Right ventricle myocardium superior (tissue), 1 donor: ENCODE measurements at regions not wholly inside any gene's neighbourhood (a gene's known extent, or its start where the extent isn't known, plus 50 kb on each side); places are given as distances from the start of the nearest gene placed in this dataset.

Experiments used
- ATAC-seq: fragments of 200-7000 bp; cut with Tn5 transposase; one replicate; pipeline ENCODE4 v1.9.1; 2020; ENCODE audit warnings: mild to moderate bottlenecking; ENCODE audit not compliant: poor library complexity
- DNase-seq: peaks from one replicate; pipeline ENCODE4 v3.0.0-alpha.2; 2020
- intact Hi-C: fragments of 100-400 bp; cut with DNase I; formaldehyde crosslinking; loops from one replicate; pipeline ENCODE4 v1.11.2; 2022
- donor health status: DM: no; HTN: yes; CAD: no; lungs with severe emphysema.

DNA sequence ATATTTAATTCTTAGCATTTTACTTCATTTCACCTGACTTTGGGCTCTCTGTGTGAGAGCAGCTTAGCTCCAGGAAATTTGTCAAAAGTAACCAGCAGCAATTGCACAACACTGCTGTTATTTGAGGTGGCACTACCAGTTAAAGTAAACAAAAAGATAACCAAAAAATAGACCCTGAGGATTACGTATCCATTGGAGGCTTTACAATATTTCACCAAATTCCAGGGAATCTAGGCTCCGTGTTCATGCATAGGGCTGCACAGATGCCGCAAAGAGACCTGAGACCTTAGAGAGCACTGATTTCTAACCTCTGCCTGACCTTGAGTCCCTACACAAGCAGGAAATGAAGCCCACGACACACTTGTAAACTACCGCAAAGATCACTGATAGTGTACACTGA, 1392.7 kb upstream of the CDH6 start:
- ATAC-seq: no peak
- no peak for DNase-seq
- intact Hi-C loops: no loop called here

DNA sequence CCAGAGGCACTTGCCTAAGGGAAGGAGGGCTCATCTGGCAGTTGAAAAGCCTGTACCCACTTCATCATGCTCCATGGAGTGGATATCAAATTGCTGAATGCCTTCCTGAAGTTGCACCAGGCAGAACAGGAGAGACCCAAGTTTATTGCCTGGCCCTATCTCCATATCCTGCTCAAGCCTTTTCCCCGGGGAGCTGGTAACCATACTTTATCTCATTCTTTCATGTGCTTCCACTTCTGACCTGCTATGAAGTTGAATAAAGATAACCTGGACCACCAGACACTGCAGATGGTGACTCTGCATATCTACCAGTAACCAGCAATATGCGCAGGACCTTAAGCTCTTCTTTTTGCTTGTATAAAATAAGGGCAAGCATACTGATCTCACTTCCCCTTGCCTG, 1397.5 kb upstream of the CDH6 start:
- no peak for DNase-seq
- no peak for ATAC-seq
- intact Hi-C loops: no loop called here

DNA sequence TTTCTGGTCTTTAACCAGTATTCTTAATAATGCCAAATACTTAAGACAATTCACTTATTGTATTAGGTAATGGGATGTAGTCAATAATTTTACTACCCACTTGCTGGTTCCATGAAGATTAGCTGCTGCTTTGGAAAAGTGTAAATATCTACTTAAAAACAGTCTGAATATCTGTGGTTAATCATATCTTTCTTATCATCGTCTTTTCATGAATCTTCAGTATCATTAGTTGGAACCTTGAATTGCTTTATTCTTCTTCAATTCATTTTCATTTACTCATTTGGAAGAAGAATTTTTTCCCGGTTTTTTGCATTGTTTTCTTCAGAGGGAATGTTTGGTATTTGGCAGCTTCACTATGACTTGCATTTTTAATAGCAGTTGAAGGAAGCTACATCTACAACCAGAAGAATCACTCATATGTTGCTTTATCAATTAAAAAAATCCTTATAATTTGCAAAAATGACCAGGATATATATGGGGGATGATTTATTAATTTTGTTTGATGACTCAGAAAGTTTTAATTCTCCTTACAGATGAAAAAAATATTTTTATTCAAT, 1398.3 kb upstream of the CDH6 start:
- no peak for DNase-seq
- ATAC-seq: no peak
- intact Hi-C loops: no loop called here

DNA sequence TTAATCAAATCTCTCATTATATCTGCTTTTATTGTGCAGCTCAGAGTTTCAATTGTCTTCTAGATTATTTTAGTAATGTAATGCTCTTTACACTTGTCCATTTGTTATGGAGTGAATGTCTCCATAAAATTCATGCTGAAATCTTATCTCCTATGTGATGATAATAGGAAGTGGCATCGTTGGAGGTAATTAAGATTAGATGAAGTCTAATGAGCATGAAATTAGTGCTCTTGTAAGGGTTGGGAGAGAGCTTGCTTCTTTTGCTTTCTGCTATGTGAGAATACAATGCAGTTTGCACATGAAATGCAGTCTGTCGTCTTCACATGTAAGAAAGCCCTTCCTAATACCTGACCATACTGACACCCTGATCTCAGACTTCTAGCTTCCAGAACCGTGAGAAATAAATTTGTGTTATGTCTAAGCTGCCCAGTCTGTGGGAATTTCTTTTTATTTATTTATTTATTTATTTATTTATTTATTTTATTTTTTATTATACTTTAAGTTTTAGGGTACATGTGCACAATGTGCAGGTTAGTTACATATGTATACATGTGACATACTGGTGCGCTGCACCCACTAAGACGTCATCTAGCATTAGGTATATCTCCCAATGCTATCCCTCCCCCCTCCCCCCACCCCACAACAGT, 1399.2 kb upstream of the CDH6 start:
- DNase-seq (no peak), ATAC-seq (no peak)
- intact Hi-C loops: no loop called here

DNA sequence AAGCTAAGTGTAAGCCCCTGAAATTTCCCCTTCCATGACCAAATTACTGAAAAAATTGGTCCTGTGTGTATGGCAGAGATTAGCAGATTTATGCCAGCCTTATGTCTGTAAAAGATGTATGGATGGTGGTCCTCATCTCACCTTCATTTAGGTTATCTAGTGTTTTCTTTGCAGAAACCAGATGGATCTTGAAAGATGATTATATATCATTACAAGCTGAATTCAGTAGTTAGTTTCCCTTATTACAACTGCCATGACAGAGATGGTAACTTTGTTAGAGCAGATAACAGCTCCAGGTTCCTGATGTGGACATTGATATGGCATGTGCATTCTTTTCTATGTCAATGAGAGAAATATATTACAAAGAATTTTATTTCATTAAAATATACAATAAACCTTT, 1403.2 kb upstream of the CDH6 start:
- no peak for ATAC-seq
- intact Hi-C loops: no loop called here
- no peak for DNase-seq

DNA sequence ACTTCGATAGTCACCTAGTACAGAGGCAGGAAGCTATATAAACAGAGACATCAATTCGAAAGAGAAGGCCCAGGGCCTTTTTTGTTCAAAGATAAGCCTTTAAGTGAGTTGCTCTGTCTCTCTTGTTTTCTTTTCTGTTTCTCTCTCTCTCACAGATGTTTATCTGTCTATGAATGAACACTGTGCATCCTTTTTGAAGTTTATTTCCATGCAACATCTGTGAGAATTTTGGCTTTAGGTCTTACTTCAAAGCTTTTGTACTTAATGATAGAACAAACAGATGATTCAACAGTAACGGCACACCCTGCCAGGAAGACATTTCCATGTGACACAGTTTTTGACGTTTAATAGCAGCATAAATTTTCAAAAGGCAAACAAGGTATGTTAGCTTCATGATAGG, 1413.1 kb upstream of the CDH6 start:
- ATAC-seq (no peak), DNase-seq (no peak)
- intact Hi-C loops: no loop called here

DNA sequence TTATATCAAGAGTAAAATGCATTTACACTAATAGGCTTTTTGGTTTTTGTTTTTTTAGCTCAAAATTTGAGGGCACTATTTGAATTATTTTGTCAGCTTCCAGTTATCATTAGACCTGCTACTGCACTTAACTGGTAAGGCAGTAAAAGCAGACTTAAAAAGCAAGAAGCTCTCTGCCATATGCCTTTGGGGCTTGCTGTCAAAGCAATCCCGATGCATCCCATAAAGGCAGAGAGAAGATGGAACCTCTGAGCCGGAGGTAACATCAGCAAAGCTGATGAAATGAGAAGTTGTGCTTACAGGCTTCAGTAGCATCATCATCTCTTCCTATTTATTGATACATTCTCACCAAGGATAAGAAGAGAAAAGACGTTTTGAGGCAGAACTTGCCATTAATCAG, 1414.3 kb upstream of the CDH6 start:
- ATAC-seq (no peak), DNase-seq (no peak)
- intact Hi-C loops: no loop called here

DNA sequence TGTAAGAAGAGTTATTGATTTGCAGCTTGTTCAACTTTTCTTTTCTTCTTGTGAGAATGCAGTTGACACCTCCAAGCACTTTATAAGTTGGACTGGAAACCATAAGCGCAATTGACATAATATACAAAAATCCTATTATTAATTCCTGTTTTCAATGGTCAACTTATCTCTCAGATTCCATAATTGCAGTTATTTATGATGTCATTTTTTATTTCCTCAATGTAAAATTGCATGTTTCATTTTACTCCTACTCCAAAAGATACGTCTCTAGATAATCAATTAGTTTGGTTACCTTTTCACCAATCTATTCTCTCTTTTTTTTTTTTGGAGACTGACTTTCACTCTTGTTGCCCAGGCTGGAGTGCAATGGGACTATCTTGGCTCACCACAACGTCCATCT, 1416.1 kb upstream of the CDH6 start:
- no peak for DNase-seq
- intact Hi-C loops: no loop called here
- ATAC-seq: no peak

DNA sequence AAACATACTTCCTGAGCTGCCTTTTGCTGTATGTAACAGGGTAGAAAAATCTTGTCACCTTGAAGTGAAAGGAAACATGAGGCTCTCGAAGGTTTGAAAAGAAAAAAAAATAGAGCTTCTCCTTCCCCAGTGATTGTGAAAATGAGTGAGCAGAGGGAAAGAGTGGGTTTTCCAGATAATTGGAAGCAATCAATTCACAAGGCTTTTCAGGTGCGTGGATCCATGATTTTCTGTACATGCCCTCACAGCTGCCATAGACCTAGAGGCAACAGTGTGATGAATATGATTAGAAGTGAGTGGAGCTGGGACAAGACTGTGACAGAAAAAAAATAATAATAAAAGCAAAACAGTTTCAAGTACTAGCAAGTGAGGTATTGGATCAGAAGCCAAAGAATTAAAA, 1422.5 kb upstream of the CDH6 start:
- ATAC-seq (no peak), DNase-seq (no peak)
- intact Hi-C loops: no loop called here

DNA sequence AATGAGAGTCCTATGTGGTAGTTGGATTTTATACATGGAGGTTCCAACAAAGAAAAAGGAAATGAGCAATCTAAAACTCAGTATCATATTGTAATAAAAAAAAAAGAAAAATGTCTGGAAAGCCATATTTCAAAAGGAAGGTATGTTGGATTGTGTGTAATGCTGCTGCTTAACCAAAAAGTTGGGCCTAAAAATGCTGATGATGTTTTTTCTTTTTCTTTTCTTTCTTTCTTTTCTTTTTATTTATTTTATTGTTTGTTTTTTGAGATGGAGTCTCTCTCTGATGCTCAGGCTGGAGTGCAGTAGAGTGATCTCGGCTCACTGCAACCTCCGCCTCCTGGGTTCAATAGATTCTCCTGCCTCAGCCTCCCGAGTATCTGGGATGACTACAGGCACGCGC, 1424.0 kb upstream of the CDH6 start:
- ATAC-seq: no peak
- no peak for DNase-seq

DNA sequence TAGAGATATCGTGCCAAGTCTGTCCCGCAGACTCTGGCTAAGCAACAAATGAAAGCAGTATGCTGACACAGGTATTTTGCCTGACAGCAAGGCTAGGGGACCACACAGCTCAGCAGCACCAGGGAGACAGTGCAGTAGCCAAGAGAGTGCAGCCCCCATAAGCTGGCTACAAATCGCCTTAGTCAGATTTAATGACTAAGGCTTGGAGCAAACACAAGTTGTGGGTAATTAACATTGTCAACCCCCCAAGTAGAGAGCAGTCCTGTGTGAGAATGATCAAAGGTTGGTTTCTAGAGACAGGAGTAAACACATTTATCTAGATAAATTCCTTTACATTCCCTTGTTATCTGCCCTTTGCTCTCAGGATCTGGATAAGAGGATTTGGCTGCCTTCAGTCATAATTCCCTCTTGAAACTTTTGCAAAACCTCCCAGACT, 1434.5 kb upstream of the CDH6 start:
- intact Hi-C loops: no loop called here

More for the DNA sequence above, 1424.0 kb upstream of the CDH6 start:
- intact Hi-C loops: no loop called here

DNA sequence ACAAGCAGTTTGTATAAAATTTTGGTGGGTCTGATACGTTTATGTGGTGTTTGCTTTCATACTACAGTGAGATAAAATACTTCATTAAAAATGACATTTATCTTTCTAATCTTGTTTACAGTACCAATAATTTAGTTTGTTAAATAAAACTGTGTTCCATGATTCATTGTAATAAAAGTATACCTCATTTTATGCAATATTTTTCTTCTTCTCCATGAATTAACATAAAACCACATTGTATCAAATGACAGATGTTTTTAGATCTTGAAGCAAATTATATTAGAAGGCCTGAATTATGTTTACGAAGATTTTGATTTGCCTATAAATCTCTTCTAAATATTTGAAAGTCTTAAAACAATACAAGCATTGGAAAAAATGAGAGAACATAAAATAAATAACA, 1443.0 kb upstream of the CDH6 start:
- DNase-seq: no peak
- ATAC-seq: no peak
- intact Hi-C loops: no loop called here

More for the DNA sequence above, 1434.5 kb upstream of the CDH6 start:
- DNase-seq (no peak), ATAC-seq (no peak)

DNA sequence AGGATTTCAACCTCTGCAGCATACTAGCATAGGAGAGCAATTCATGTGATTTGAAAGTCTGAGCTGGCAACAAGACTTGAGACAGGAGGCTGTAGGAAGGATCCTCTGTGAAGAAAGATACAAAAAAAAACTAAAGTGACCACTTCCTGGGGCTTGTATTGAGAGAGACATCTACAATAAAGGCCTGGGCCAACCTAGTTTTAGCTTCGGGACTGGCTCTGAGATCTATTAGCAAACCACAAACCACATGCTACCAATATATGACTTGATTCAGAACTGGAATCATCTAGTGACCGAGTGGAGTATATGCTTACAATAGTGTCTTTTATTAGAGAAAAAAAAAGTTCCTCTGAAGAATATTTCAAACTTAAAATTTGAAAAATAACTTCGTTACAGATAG, 1448.9 kb upstream of the CDH6 start:
- intact Hi-C loops: no loop called here
- ATAC-seq: no peak
- DNase-seq: no peak

DNA sequence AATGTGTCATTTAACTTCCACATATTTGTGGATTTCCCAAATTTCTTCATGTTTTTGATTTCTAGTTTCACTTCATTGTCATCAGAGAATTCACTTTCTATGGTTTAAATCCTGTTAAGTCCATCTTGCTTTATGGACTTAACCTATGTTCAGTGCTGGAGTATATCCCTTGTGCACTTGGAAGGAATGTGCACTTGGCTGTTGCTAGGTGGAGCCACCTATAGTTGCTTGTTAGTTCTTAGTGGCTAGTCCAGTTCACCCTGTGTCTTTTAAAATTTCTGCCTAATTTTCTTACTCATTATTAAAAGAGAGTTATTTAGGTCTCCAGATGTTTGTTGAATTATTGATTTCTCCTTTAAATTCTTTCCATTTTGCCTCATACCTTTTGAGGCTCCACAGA, 1472.5 kb upstream of the CDH6 start:
- no peak for ATAC-seq
- intact Hi-C loops: no loop called here
- no peak for DNase-seq

DNA sequence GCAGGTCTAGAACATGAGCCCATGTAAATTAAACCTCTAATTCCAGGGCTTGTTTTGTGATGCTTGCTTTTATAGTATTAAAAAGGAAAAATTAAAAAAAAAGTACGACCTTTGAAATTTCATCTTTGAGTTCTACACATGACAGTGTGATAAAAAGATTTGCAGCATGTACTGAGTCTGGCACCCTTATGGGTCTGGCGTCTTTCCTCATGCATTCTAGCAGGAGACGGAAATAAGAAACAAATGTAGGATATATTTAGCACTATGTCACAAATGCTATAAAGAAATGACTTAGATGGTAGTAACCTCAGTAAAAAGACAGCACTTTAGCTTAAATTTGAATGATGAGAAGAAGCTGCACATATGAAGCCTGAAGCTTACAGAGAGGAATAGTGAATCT, 1474.3 kb upstream of the CDH6 start:
- no peak for DNase-seq
- ATAC-seq: no peak
- intact Hi-C loops: no loop called here

DNA sequence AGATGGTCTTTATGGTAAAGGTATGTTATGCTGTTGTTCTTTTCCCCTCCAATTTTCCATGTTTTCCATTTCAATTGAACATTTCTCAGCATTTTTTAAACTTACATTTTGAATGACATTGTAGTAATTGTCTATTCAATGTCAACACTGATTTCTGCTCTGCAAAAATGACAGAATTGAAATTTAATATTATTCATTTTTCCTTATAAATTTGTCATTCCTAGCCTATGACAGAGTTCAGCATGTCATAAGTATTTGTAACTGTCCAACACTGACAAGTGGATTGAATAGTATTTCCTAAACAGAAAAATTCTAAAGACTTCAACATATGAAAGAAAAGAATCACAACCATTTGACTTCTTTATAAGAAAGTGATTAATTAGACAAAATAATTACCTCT, 1478.3 kb upstream of the CDH6 start:
- ATAC-seq (no peak), DNase-seq (no peak)
- intact Hi-C loops: no loop called here

DNA sequence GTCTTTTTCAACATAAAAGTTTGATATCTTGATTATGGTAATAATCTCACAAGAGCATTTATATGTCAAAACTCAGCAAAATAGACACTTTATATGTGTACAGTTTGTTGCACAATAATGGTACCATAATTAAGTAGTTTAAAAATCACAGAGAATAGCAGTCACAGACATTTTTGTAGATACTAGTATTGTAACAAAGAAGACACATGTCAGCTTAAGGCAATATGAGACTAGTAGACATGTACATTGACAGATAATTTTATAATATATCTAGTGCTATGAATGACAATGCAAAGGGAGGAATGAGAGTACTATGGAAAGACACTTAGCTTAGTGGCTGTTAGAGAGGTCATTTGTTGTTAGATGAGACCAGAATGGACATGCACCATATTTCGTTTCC, 1490.6 kb upstream of the CDH6 start:
- no peak for ATAC-seq
- intact Hi-C loops: no loop called here
- no peak for DNase-seq

DNA sequence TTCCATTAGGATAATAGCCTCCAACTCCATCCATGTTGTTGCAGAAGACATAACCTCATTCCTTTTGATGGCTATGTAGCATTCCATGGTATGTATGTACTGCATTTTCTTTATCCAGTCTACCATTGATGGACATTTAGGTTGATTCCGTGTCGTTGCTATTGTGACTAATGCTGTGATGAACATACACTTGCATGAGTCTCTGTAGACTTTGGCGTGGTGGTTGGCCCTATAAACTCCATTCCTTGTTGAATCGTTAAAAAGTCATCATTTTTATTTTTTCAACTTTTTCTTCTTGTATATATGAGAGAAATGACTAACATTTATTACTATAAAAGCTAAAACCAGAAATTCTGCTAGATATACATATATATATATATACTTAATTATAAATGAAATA, 1491.9 kb upstream of the CDH6 start:
- no peak for ATAC-seq
- intact Hi-C loops: no loop called here
- DNase-seq: no peak

DNA sequence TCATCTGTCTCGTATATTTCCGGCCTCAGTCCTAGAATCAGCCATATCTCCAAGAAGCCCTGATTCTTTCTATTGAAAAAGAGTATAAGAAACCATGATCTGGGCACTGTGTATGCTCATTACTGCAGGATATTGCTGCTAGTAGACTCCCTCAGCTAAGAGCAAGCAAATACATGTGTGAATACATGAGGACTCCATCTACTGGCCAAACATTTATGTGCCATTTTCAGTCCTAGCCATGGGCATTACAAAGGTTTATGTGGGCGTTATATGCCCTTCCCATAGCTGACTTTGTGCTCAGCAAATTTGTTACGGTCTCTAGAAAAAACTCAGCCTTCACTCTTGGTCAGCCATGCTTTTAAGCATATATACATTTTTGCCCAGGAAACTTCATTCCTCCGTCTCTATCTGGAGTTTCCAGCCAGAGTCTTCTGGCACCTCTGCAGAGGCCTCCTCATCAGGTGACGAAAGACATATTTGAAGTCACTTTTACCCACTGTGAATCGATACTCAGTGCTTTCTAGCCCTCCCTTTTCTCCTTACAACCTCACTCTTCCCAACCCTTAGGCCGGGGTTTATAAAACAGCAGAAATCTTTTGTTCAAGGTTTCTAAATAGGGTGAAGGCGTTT, 1495.6 kb upstream of the CDH6 start:
- intact Hi-C loops: no loop called here
- DNase-seq (no peak), ATAC-seq (no peak)

DNA sequence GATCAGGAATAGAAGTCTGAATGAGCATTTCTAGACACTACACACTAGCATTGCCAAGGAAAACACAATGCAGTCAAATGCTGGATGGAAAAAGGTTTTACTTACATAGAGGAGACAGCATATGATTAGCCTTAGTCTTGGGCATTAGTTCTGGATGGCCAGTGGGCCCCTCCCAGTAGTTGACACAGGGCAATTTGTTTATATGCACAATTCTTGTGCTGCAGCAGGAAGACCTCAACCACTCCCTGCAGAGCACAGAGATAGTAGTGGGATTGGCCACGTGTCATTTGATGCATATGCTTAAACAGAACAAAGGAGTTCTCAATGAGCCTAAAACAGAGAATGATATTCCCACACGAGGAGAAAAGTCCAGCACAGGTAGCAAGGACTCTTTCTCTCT, 1496.2 kb upstream of the CDH6 start:
- no peak for ATAC-seq
- intact Hi-C loops: no loop called here
- DNase-seq: no peak

DNA sequence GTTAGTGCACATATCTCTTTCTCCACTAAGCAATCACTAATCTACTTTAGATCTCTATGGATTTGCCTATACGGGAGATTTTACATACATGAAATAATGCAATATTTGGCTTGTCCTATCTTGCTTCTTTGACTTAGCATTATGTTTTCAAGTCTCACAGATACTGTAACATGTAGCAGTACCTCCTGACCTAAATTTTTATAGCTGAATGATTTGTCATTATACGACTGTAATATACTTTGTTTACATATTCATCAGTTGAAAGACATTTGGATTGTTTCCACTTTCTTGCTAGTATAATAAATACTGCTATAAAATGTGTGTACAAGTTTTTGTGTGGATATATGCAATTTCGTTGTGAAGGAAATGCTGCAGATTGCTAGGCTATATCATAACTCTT, 1520.8 kb upstream of the CDH6 start:
- ATAC-seq: no peak
- DNase-seq: no peak
- intact Hi-C loops: no loop called here
